Fibroblast of skin of left biceps (primary cell): ENCODE measurements at regions not wholly inside any gene's neighbourhood (a gene's known extent, or its start where the extent isn't known, plus 50 kb on each side); places are given as distances from the start of the nearest gene placed in this dataset.
"Not testable (repeated sequence)": the region's sequence is repeated elsewhere in the genome, so short reads cannot be mapped to it uniquely, and the experiment has no call there.

Experiments
- DNase-seq, 2 experiments: peaks; one replicate each; pipeline ENCODE4 v3.0.0-alpha.2; 2013; ENCODE audit warnings: low read depth in 2 of 2

DNA sequence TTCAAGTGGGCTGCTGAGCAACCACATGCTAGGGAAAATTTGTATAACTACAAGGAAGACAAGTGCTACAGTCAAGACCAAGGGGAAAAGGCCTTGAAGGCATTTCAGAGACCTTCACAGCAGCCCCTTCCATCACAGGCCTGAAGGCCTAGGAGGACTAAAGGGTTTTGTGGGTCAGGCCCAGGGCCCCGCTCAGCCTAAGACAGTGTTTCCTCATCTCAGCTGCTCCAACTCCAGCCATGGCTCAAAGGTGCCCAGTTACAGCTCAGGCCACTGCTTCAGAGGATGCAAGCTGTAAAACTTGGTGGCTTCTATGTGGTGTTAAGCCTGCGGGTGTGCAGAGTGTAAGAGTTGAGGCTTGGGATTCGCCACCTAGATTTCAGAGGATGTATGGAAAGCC lies 260.5 kb downstream of the NXPE2 start:
- no peak for DNase-seq

GRCh38 chr11:114942207-114942606 lies 263.9 kb downstream of the NXPE2 start:
- DNase-seq, result no peak

DNA sequence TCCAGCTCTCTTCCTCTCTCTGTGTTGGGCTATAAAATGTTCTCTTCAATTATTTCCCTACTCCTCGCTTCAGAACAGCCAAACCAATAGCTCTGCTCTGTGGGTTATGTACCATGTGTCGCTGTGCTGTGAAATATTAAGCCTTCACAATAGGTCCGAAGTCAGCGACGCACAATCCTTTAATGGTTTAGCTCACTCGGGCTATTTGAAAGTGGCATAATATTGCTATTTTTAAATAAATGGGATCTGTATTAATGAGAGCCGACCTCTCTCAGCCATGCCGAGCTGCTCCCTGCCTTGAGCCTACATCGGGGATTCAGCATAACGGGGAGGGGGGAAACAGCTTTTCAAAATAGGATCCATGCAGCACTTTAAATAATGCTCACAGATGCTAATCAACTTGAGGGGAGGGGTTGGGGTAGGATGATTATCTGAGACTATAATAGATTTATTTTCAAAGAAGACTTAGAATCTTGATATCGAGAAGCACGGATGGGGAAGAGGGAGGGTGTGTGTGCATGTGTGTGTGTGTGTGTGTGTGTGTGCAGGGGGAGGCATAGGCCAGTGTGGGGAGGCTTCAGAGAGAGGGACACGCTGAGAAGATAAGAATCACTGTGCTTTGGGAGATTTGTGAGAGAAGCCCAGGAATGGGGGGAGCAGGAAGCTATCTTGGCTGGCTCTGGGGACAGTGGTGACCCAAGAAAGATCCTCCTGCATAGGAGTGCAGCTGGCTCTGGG lies 271.5 kb downstream of the NXPE2 start:
- DNase-seq, result no peak

GRCh38 chr11:114953039-114953438 lies 274.7 kb downstream of the NXPE2 start:
- no peak for DNase-seq

DNA sequence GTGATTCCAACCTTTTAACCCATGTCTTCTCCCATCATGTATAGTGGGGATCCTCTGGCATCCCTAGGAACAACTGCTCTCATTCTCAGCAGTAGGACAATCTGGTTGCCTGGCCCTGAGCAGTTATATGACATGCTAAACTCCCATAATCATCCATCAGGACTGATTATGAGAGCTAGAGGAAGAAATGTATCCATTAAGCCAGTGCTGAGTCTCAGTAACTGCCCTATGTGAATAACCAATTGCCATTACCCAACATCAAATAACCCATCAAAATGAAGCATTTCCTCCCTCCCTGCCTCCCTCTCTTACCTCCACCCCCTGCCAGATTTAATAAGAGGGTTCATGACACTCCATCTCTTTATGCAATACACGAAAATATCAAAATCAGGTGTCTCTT lies 277.6 kb downstream of the NXPE2 start:
- no peak for DNase-seq

- no peak for DNase-seq
Observed at GRCh38 chr11:114956566-114956965, 278.2 kb downstream of the NXPE2 start.

- no peak for DNase-seq
Observed at GRCh38 chr11:114959953-114960505, 281.7 kb downstream of the NXPE2 start.

GRCh38 chr11:114960819-114961218 lies 282.5 kb downstream of the NXPE2 start:
- DNase-seq, result not testable (repeated sequence)

DNA sequence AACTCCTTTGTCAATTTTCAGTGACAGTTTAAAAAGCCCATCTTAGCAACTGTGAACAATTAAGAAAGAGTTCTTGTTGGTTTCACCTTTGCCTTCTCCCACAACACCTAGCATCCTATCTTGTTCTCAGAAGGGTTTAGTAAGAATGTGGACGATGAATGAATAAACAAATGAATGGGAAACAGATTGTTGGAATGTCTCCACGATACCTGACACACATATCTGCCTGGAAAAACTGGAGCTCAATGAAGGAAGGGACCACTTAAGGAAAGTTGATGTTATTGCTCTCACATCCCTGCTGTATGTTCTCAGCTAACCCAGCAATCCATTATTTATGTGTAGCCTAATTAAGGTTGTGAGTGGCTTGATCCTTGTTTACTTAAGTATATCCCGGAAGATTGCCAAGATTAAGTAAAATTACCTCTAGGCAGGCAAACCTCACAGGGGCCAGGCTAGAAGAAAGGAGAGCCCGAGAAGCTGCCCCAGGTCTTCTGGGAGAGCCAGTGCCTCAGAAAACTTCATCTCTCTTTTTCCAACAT lies 286.4 kb downstream of the NXPE2 start:
- DNase-seq, result no peak

GRCh38 chr11:114970927-114971645 lies 292.8 kb downstream of the NXPE2 start:
- no peak for DNase-seq

GRCh38 chr11:114972105-114972504 lies 293.8 kb downstream of the NXPE2 start:
- no peak for DNase-seq

GRCh38 chr11:114977651-114978050 lies 299.3 kb downstream of the NXPE2 start:
- no peak for DNase-seq

DNA sequence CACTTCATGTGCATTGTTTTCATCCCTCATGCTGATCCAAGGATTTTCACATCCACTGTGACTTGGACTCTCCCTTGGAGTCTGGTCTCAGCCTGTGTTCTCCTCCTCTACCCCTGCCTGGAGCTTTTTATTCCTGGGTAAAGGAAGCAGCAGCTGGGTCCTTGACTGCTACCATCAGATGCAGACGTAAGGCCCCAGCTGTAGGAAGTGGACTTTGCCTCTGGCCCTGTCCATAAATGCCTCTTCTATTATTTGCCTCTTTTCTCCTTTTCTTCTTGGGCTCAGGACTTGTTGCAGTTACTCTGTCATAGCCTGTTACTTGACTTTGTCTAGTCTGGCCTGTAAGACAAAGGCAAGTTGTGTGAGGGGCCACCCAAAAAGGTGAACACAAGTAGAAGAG lies 303.8 kb downstream of the NXPE2 start:
- no peak for DNase-seq

- DNase-seq, result no peak
Observed at GRCh38 chr11:114984611-114985163, 306.4 kb downstream of the NXPE2 start.

- no peak for DNase-seq
Observed at GRCh38 chr11:114986365-114986764, 308.0 kb downstream of the NXPE2 start.

GRCh38 chr11:114987186-114987760 lies 308.9 kb downstream of the NXPE2 start:
- no peak for DNase-seq

DNA sequence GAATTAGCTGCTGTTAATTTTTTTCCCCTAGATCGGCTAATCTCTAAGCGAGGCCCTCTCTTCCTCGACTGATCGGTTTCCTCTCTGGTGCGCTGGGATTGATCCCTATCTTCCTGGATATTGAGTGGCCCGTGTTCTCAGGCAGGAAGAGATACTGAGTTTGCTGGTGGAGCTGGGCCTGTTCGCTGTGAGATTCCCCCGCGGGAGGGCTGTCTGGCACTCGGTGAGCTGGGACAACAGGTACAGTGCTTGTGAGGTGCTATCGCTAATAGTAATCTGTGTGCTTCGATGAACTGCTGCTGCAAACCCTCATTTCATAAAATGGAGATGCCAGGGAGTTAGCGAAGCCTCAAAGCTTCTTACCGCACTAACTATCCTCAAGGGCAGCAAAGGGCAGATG lies 310.3 kb downstream of the NXPE2 start:
- DNase-seq, result no peak

GRCh38 chr11:114989536-114989935 lies 311.2 kb downstream of the NXPE2 start:
- no peak for DNase-seq

GRCh38 chr11:115005663-115006062 lies 327.3 kb downstream of the NXPE2 start:
- no peak for DNase-seq

GRCh38 chr11:115007851-115008250 lies 329.5 kb downstream of the NXPE2 start:
- DNase-seq, result no peak

DNA sequence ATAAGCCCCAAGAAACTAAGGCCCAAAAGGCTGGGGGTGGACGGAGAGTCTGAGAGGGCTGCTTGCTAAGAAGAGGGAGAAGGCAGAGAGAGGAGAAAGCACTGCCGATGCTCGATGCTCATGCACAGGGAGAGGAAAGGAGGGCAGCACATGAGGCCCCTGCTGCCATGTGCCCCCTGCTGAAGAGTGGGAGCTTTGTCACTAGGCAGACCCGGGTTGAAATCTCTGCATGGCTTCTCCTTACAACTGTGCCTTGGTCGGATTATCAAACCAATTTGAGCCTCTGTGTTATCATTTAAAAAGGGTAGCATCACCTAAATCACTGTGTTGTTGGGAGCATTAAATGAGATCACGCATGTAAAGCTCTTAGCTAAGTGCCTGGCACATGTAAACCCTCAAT lies 330.5 kb downstream of the NXPE2 start:
- no peak for DNase-seq

DNA sequence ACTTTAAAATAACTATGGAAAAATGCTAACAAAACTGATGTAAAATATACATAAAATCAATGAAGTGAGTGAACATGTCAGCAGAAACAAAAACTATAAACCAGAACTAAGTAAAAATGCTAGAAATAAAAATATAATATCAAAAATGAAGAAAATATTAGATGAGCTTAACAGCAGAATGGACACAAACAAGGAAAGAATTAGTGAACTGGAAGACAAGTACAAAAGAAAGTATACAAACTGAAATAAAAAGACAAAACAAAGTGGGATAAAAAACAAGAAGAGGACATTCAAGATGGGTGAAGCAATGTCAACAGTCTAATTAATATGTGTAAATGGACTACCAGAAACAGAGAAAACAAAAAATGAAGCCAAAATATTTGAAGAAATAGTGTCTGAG lies 339.2 kb downstream of the NXPE2 start:
- no peak for DNase-seq
